ENCODE measurements at regions not wholly inside any gene's neighbourhood (a gene's known extent, or its start where the extent isn't known, plus 50 kb on each side); places are given as distances from the start of the nearest gene placed in this dataset.
"Not testable (repeated sequence)": the region's sequence is repeated elsewhere in the genome, so short reads cannot be mapped to it uniquely, and the experiment has no call there.

DNA sequence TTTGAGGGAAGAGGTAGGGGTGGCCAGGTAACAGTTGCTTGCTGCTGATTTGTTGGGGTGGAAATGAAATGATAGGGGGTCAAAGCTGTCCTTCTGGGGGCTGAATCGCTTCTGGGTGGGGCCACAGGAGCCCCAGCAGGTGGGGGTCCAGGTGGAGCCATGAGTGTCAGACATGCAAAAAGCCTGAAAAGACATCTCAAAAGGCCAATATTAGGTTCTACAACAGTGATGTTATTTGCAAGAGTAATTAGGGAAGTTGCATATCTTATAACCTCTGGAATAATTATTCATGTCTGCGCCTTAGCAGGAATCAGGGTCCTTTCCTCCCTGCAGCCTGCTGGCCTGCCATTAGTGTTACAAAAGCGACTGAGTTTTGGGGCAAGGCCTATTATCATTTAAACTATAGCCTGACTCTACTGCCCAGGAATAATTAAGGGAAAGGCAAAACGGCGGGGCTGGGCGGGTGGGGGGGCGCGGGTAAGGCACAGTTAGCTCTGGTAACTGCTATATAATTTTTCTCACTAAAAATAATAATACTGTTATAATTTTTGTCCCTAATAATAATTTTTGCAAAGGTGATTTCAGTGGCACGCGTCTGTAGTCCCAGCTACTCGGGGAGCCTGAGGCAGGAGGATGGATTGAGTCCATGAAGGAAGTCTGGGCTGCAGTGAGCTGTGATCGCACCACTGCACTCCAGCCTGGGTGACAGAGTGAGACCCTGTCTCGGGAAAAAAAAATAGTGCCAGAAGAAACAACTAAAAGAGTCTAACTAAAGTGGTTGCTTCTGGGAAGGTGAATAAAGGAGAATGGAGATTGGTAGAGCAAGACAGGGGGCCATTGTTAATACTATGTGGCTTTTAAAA is 145.7 kb downstream of the MAGEB17 start:
- in situ Hi-C loops (cut with HindIII; ENCODE audit: low pct_ligation_motif_present, low pct_unique_long_range_greater_than_20kb, low sequenced_read_pairs): no loop called here

DNA sequence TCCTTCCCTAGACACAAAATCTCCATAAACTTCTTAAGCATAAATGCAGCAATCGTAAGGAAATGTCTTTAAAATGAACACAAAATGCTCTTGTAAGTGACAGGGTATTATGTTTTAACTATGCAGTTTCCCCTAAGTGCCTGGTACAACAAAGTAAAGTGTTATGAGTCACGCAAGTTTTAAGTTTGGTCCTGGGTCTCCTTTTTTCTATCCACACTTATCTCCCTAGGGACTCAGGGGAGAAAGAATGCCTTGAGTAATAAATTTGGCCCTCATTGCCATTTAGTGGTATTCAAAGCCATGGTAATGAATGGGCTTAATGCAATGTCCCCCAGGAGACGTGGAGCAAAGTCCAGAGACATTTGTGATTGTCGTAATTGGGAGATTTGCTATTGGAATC is 149.1 kb downstream of the MAGEB17 start:
- DNase-seq: no peak
- in situ Hi-C loops (cut with HindIII; ENCODE audit: low pct_ligation_motif_present, low pct_unique_long_range_greater_than_20kb, low sequenced_read_pairs): no loop called here

More for the DNA sequence above, 145.7 kb downstream of the MAGEB17 start:
- no peak for DNase-seq

DNA sequence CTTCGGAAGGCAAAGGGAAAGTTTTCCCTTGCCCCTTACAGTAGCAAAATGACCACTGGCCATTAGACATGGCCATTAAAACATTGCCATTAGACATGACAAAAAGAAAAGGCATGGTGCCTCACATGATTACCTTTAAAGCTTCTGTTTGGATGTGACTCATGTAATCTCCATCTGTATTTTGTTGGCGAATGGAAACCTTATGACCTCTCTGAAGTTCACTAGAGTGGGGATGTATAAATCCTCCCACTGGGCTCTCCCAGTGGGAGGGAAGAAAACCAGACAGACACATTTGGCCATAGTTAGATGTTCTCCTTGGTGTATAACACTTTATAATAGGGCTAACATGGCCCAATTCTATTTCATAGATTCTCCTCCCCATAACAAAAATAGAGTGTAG is 152.6 kb downstream of the MAGEB17 start:
- in situ Hi-C loops (cut with HindIII; ENCODE audit: low pct_ligation_motif_present, low pct_unique_long_range_greater_than_20kb, low sequenced_read_pairs): no loop called here
- no peak for DNase-seq

DNA sequence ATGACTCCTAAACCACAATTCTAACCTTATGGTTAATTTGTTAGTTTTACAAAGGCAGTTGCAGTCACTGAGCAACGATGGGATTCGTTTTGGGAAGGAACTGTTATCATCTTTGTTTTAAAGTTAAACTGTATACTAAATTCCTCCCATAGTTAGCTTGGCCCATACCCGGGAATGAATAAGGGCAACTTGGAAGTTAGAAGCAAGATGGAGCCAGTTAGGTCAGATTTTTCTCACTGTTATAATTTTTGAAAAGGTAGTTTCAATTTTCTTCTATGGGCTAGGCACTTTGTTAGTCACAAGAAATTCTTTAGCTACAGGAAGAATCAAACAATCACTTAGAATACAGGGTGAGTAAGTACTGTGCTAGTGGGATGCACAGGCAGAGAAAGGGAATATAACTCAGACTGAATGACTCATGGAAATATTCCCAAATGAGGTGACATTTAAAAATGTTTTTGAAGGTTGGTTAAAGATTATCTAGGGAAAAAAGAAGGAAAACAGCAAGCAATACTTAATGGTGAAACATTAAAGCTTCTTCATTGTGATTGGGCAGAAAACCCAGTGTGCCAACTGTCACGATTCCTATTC is 153.6 kb downstream of the MAGEB17 start:
- no peak for DNase-seq
- in situ Hi-C loops (cut with HindIII; ENCODE audit: low pct_ligation_motif_present, low pct_unique_long_range_greater_than_20kb, low sequenced_read_pairs): no loop called here

DNA sequence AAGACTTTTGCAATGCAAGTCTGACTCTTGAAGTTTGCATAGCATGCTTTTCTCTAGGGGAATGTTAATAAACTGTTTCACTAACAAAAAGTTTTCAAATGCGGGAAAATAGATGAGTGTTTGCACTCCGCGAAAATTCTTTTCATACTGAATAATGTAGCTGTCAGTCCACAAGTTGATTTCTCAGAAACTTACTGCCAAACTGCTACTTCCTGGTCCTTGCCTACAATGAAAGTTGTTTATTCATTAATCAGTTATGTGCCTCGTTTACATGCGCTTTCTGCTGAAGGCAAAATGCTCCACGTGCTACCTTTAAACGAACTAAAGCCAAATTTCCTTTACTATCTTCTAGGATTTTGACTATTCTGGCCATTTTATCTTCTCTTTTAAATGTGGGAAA is 166.2 kb downstream of the MAGEB17 start:
- in situ Hi-C loops (cut with HindIII; ENCODE audit: low pct_ligation_motif_present, low pct_unique_long_range_greater_than_20kb, low sequenced_read_pairs): no loop called here
- no peak for DNase-seq

DNA sequence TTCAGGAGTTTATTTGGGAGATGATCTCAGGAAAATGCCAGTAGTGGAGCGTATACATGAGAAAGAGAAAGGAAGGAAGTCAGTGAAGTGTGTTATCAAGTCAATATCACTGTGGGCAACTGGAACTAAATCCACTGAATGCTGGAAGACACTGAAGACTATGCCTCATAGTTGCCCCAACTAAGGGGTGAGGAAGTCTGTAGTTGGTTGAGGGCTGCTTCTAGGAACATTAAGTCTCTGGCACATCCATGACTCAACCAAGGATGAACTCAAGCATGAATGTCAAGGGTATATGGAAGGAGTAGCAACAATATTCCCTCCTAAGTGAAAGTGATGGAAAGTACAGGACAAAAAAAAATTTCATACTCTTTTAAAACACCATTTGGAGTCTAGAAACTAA is 167.9 kb downstream of the MAGEB17 start:
- in situ Hi-C loops (cut with HindIII; ENCODE audit: low pct_ligation_motif_present, low pct_unique_long_range_greater_than_20kb, low sequenced_read_pairs): no loop called here
- DNase-seq: no peak

DNA sequence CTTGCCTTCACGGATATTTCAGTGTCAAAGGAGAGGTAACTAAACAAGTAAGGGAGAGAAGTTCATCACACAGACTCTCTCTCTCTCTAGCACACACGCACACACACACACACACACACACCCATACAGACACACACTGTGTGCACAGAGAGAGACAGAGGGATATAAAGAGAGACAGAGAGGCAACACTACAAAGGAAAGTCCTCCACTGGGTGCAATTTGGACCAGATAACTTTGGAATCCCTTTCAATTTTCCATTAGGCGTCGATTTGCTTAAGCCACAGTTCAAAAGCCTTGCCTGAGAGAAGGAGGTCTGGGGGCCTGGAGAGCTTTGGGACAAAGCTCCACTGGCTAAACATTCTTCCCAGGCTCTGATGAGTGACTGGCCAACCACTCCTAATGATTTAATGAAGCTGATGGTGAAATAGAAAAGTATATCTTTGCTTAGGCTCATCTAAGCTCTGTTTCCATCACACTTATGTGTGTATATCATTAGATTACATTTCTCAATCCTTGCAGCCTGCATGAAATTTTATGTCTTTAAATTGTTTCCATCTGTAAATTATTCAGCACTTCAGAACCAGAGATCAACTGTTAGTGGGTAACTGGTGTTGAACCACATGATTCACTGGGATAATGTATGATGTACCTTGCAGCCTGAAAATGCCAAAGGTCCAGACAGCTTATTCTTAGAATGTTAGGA is 180.8 kb downstream of the MAGEB17 start:
- no peak for DNase-seq

DNA sequence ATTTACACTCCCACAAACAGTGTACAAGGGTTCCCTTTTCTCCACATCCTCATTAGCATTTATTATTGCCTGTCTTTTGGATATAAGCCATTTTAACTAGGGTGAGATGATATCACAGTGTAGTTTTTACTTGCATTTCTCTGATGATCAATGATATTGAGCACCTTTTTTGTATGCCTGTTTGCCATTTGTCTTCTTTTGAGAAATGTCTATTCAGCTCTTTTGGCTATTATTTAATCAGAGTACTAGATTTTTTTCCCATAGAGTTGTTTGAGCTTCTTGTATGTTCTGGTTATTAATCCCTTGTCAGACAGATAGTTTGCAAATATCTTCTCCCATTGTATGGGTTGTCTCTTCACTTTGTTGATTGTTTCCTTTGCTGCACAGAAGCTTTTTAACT is 190.6 kb downstream of the MAGEB17 start:
- DNase-seq: no peak
- in situ Hi-C loops (cut with HindIII; ENCODE audit: low pct_ligation_motif_present, low pct_unique_long_range_greater_than_20kb, low sequenced_read_pairs): no loop called here

More for the DNA sequence above, 180.8 kb downstream of the MAGEB17 start:
- in situ Hi-C loops (cut with HindIII; ENCODE audit: low pct_ligation_motif_present, low pct_unique_long_range_greater_than_20kb, low sequenced_read_pairs): no loop called here

DNA sequence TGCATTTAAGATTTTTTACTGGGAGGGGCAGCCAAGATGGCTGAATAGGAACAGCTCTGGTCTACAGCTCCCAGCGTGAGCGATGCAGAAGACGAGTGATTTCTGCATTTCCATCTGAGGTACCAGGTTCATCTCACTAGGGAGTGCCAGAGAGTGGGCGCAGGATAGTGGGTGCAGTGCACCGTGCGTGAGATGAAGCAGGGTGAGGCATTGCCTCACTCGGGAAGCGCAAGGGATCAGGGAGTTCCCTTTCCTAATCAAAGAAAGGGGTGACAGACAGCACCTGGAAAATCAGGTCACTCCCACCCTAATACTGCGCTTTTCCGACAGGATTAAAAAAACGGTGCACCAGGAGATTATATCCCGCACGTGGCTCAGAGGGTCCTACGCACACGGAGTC is 192.8 kb downstream of the MAGEB17 start:
- DNase-seq; in situ Hi-C loops (cut with HindIII; ENCODE audit: low pct_ligation_motif_present, low pct_unique_long_range_greater_than_20kb, low sequenced_read_pairs): not testable (repeated sequence)

DNA sequence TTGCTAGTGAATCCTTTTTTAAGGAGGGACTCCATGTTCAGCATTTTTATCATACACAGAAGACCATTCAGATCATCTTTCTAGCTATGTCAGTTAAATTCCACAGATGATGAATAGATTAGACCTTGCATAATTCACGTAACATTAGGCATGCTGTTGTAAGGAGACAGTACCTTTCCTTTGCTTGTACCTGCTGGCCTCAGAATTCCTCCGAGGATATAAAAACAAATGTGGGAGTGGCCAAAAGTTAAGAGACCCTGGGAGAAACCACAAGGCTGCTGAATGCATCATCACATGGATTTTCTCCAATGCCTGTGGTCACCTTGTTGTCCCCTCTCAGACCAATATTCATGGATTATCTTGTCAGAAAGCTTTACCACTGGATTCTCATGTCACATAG is 201.4 kb downstream of the MAGEB17 start:
- in situ Hi-C loops (cut with HindIII; ENCODE audit: low pct_ligation_motif_present, low pct_unique_long_range_greater_than_20kb, low sequenced_read_pairs): no loop called here
- no peak for DNase-seq

DNA sequence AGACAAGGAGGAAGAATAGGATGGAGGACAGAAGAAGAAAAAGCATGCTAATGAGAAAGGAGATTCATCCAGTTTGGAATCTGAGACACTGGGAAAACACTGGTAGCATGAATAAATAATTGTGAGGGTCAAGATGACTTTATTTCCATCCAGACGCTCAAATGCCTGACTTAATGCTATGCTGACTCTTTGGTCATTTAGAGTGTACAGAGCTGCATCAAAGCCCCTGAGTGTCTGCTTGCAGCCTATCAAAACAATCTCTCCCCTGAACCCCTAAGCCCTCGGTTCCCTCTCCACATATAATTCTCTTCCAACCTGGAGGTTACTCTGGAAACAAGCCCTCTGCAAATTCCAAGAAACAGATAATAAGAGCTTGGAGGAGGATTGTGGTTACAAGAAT is 208.8 kb downstream of the MAGEB17 start:
- in situ Hi-C loops (cut with HindIII; ENCODE audit: low pct_ligation_motif_present, low pct_unique_long_range_greater_than_20kb, low sequenced_read_pairs): no loop called here
- no peak for DNase-seq

DNA sequence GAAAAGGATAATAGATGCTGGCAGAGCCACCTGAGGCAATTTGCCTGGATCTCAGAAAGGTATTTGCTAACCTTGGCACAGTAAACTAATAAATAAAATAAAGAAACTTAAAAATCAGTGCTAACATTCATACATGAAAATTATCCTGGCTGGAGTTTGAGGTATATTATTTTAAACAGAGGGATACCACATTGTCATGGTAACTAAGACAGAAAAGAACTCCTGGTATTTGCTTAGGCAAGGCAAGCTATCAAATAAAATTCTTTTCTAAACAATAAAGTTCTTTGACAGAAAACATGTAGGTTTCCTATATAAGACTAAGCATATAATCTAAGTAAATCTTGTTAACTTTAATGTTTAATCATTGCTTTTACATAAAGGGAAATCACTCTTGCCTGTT is 218.8 kb downstream of the MAGEB17 start:
- in situ Hi-C loops (cut with HindIII; ENCODE audit: low pct_ligation_motif_present, low pct_unique_long_range_greater_than_20kb, low sequenced_read_pairs): no loop called here

DNA sequence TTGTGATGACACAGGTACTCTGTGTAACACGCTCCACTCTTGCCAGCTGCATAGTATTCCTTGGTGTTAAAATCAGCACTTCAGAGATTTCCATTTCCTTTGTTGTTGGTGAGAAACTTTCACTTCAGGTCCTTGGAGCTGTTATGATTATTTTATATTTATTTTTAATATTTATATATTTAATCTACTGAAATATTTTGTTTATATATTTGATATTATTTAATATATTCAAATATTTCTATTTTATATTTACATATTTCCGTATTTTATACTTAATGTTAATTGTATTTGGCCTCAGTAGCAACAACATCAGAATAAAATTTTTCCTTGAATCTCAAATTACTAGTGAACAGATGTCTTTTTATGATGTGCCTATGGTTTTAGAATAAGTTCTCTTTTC is 225.3 kb downstream of the MAGEB17 start:
- in situ Hi-C loops (cut with HindIII; ENCODE audit: low pct_ligation_motif_present, low pct_unique_long_range_greater_than_20kb, low sequenced_read_pairs): no loop called here
- DNase-seq: no peak

More for the DNA sequence above, 218.8 kb downstream of the MAGEB17 start:
- no peak for DNase-seq

DNA sequence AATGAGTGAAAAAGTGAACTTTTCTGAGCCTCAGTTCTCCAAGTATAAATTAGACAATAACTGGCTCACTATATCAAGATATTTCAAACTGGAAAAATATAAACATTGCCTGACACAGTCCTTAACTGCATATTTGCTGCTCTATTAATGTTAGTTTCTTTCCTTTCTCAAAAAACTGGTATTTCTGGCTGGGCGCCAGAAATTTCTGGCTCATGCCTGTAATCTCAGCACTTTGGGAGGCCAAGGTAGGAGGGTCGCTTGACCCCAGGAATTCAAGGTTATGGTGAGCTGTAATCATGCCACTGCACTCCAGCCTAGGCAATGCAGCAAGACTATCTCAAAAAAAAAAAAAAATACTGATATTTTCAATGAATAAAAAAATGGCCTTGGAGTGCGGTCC is 227.0 kb downstream of the MAGEB17 start:
- no peak for DNase-seq
- in situ Hi-C loops (cut with HindIII; ENCODE audit: low pct_ligation_motif_present, low pct_unique_long_range_greater_than_20kb, low sequenced_read_pairs): no loop called here

DNA sequence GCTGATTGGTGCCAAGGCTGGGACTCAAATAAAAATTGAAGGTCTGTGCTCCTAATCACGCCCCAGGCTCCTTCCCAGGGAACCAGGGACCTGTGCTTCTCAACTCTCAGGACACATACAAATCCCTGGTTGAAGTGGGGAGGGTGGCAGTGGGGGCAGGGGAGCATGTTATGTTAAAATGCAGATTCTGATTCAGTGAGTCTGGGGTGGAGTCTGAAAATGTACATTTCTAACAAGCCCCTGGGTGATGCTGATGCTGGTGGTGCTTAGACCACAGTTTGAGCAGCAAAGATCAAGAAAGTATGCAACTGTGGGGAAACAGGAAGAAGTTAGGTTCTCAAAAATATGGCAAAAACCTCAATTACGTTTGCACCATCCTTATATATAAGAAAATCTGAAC is 236.5 kb downstream of the MAGEB17 start:
- DNase-seq: no peak
- in situ Hi-C loops (cut with HindIII; ENCODE audit: low pct_ligation_motif_present, low pct_unique_long_range_greater_than_20kb, low sequenced_read_pairs): no loop called here

DNA sequence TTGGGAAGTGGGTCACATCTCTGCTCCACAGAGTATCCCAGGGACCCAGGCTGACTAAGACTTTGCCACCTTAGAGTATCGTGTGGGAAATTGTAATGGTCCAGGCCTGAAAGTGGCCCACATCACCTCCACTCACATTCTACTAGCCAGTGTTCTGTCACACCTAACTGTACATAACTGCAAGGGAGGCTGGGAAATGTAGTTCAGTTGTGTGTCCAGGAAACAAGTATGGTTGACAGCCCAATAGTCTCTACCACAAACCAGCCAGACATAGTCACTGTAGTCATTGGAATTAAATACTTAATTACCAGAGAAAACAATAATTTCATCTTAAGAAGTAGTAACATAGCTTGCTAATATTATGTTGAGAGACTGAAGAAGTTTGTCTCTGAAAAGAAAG is 233.4 kb upstream of the S100G start:
- in situ Hi-C loops (cut with HindIII; ENCODE audit: low pct_ligation_motif_present, low pct_unique_long_range_greater_than_20kb, low sequenced_read_pairs): no loop called here
- DNase-seq: no peak

DNA sequence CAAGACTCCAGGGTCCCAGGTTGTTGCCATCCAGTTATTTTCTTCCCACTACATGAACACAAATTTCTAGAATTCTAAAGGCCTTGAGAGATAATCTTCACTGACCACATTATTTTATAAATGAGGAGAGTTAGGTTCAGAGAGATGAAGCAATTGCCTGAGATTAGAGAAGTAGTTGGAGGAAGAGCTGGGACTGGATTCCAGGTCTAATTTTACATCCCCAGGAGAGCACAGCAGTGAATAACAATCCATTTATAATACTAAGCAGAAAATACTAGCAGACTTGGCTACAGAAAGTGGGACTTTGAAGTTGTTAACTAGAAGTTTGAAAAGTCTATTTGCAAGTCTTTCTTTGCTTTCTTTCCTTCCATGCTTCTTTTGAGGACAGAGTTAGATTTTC is 231.3 kb upstream of the S100G start:
- in situ Hi-C loops (cut with HindIII; ENCODE audit: low pct_ligation_motif_present, low pct_unique_long_range_greater_than_20kb, low sequenced_read_pairs): no loop called here
- no peak for DNase-seq

DNA sequence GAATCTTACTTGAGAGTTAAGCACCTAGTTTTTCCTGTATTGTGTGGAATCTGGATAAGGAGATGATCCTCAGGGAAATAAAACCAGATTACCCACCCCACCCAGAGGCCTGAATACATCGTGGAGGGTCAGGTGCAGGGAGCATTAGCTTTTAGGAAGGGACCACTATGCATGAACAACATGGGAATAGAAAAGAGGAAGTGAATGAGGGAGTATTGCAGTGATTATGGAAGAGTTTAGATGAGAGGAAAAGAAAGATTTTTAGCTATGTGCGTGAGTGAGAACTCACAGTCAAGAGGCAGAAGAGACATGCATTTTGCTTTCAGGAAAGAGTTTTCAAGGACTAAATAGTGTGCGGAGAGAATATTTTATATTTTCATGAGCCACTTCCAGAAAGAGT is 222.3 kb upstream of the S100G start:
- in situ Hi-C loops (cut with HindIII; ENCODE audit: low pct_ligation_motif_present, low pct_unique_long_range_greater_than_20kb, low sequenced_read_pairs): no loop called here
- DNase-seq: no peak

DNA sequence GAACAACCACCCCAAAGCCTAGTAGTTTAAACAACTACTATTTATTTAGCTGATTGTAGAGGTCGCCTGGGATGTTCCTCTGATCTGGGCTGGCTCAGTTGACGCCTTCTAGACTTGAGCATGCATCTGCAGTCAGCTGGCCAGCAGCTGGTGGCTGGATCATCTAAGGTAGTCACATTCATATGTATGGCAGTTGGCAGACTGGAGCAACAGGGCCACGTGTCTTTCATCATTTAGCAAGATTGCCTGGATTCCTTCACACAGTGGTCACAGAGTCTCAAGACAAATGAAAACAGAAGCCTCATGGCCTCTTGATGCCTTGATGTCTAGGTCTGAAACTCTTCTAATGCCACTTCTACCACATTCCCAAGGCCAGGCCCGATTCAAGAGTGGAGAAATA is 220.6 kb upstream of the S100G start:
- in situ Hi-C loops (cut with HindIII; ENCODE audit: low pct_ligation_motif_present, low pct_unique_long_range_greater_than_20kb, low sequenced_read_pairs): no loop called here
- no peak for DNase-seq

DNA sequence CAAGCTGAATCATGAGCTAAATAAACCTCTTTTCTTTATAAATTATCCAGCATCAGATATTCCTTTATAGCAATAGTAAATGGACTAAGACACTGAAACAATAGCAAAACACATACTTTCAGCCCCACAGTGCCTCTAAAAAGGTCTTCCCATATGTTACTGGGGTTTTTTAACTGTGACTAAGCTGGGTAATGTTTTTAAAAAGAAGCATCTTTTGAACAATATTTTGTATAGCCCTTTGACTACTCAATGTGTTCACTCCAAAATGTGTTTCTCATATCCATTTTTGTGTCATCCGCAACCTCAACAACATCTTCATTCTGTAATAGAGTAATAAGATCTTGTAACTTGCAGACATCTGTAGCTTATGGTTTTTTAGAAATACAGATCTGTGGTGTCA is 218.7 kb upstream of the S100G start:
- in situ Hi-C loops (cut with HindIII; ENCODE audit: low pct_ligation_motif_present, low pct_unique_long_range_greater_than_20kb, low sequenced_read_pairs): no loop called here
- no peak for DNase-seq

Data from ACHN (cell line).